ENCODE measurements at regions not wholly inside any gene's neighbourhood (a gene's known extent, or its start where the extent isn't known, plus 50 kb on each side); places are given as distances from the start of the nearest gene placed in this dataset.

- Histone ChIP-seq H3K9me3 (ENCODE audit: control insufficient read depth, insufficient read depth, low read depth, low read length) (no peaks in the 10 kb centered on the region), H3K4me3 (ENCODE audit: low read depth in 2 of 2, low read length in 2 of 2) (no peak overlapping the region), H3K27ac (ENCODE audit: low read length) (no peak overlapping the region), H3K27me3 (ENCODE audit: control insufficient read depth, insufficient read depth, low read length) (no peaks in the 10 kb centered on the region), H3K4me1 (ENCODE audit: control insufficient read depth, insufficient read depth, low read length) (no peaks in the 10 kb centered on the region), H3K36me3 (ENCODE audit: control insufficient read depth, insufficient read depth, low read length) (no peaks in the 10 kb centered on the region)
- DNase-seq (ENCODE audit: low read depth, low spot score) (no peak), ATAC-seq (no peak)
- TF ChIP-seq POLR2AphosphoS5 (IDR thresholded peaks at IDR 0.05; ENCODE audit: low read depth, low read length) = no peak
- TF ChIP-seq TCF7L2 (IDR thresholded peaks at IDR 0.05; ENCODE audit: low read depth, low read length) = no peak
- no peak for TF ChIP-seq REST (IDR thresholded peaks at IDR 0.05; ENCODE audit: insufficient read depth in 1 of 2, low read depth in 2 of 2, low read length in 1 of 2)
- POLR2A ChIA-PET = no interaction called here
- intact Hi-C loops (cut with micrococcal nuclease; ENCODE audit: unreplicated experiment) = no loop called here
- BruUV-seq (replicated peaks) = no TSS peak
- CTCF ChIA-PET = no interaction called here
- in situ Hi-C loops (cut with HindIII; ENCODE audit: low pct_unique_long_range_greater_than_20kb, low sequenced_read_pairs) = no loop called here
These were observed 267.8 kb upstream of the SHH start for GRCh38 chr7:156080046-156080445.

DNA sequence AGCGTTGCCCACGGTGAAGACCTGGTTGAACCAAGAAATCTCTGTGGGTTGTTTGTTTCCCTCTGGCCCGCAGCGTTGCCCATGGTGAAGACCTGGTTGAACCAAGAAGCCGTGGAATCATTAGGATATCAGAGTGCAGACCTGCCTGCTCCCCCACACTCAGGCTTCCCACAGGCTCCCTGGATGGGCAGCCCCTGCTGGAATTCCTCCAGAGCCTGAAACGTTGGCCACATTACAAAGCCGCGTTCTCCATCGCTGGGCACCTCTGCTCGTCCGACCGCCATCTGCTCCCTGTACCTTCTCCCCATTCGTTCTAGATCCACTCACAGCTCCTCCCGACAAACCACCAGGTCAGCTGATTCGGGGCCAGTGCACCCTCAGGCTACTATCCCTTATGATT, 266.9 kb upstream of the SHH start:
- in situ Hi-C loops (cut with HindIII; ENCODE audit: low pct_unique_long_range_greater_than_20kb, low sequenced_read_pairs) = no loop called here
- Histone ChIP-seq H3K27me3 (ENCODE audit: control insufficient read depth, insufficient read depth, low read length) (no peaks in the 10 kb centered on the region), H3K36me3 (ENCODE audit: control insufficient read depth, insufficient read depth, low read length) (no peaks in the 10 kb centered on the region), H3K4me1 (ENCODE audit: control insufficient read depth, insufficient read depth, low read length) (no peaks in the 10 kb centered on the region), H3K4me3 (ENCODE audit: low read depth in 2 of 2, low read length in 2 of 2) (no peak overlapping the region), H3K27ac (ENCODE audit: low read length) (no peak overlapping the region), H3K9me3 (ENCODE audit: control insufficient read depth, insufficient read depth, low read depth, low read length) (no peaks in the 10 kb centered on the region)
- no peak for DNase-seq (ENCODE audit: low read depth, low spot score)
- TF ChIP-seq SIN3A (IDR thresholded peaks at IDR 0.05; ENCODE audit: borderline replicate concordance, insufficient read depth, low read depth, low read length) (no peak), TCF7L2 (IDR thresholded peaks at IDR 0.05; ENCODE audit: low read depth, low read length) (no peak), REST (IDR thresholded peaks at IDR 0.05; ENCODE audit: insufficient read depth in 1 of 2, low read depth in 2 of 2, low read length in 1 of 2) (no peak), POLR2AphosphoS5 (IDR thresholded peaks at IDR 0.05; ENCODE audit: low read depth, low read length) (no peak)
- TF ChIP-seq, protein P1, sequence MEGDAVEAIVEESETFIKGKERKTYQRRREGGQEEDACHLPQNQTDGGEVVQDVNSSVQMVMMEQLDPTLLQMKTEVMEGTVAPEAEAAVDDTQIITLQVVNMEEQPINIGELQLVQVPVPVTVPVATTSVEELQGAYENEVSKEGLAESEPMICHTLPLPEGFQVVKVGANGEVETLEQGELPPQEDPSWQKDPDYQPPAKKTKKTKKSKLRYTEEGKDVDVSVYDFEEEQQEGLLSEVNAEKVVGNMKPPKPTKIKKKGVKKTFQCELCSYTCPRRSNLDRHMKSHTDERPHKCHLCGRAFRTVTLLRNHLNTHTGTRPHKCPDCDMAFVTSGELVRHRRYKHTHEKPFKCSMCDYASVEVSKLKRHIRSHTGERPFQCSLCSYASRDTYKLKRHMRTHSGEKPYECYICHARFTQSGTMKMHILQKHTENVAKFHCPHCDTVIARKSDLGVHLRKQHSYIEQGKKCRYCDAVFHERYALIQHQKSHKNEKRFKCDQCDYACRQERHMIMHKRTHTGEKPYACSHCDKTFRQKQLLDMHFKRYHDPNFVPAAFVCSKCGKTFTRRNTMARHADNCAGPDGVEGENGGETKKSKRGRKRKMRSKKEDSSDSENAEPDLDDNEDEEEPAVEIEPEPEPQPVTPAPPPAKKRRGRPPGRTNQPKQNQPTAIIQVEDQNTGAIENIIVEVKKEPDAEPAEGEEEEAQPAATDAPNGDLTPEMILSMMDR (IDR thresholded peaks at IDR 0.05) = no peak
- ChIA-PET POLR2A (no interaction called here), CTCF (no interaction called here)
- BruUV-seq (replicated peaks) = no TSS peak
- ATAC-seq = no peak
- intact Hi-C loops (cut with micrococcal nuclease; ENCODE audit: unreplicated experiment) = no loop called here

All from Panc1 (cell line).